Mesodermal cell (in vitro differentiated cells): ENCODE measurements at regions not wholly inside any gene's neighbourhood (a gene's known extent, or its start where the extent isn't known, plus 50 kb on each side); places are given as distances from the start of the nearest gene placed in this dataset.
A peak's percentile ranks its signal among the peaks of the same experiment; 100 is the strongest.

Experiments used
- H3K27ac ChIP-seq: 2 replicates; pipeline ENCODE4 v1.7.0; 2013; ENCODE audit warnings: mild to moderate bottlenecking, low read depth, low read length, moderate library complexity; ENCODE audit not compliant: severe bottlenecking
- H3K36me3 ChIP-seq: 2 replicates; pipeline ENCODE4 v1.7.1; 2013; ENCODE audit warnings: mild to moderate bottlenecking, low read length, moderate library complexity; ENCODE audit not compliant: control insufficient read depth, insufficient read depth
- H3K4me1 ChIP-seq: one replicate; pipeline ENCODE4 v1.7.1; 2013; ENCODE audit warnings: mild to moderate bottlenecking, low read length; ENCODE audit not compliant: insufficient read depth, control insufficient read depth, poor library complexity, severe bottlenecking
- H3K4me3 ChIP-seq: 2 replicates; pipeline ENCODE4 v1.7.0; 2013; ENCODE audit warnings: low read length, control low read depth, mild to moderate bottlenecking; ENCODE audit not compliant: insufficient read depth, poor library complexity, severe bottlenecking; ENCODE audit errors: extremely low read depth
- H3K9me3 ChIP-seq: 2 replicates; pipeline ENCODE4 v1.7.1; 2013; ENCODE audit warnings: mild to moderate bottlenecking, low read length, moderate library complexity; ENCODE audit not compliant: control insufficient read depth
- WGBS, 2 experiments: methylation state at CpG; one replicate each; pipeline ENCODE4 v1.1.5; 2013; ENCODE audit warnings: missing lambda C conversion rate in 2 of 2; ENCODE audit not compliant: insufficient coverage in 2 of 2; 5-methylcytosine and 5-hydroxymethylcytosine counted together

DNA sequence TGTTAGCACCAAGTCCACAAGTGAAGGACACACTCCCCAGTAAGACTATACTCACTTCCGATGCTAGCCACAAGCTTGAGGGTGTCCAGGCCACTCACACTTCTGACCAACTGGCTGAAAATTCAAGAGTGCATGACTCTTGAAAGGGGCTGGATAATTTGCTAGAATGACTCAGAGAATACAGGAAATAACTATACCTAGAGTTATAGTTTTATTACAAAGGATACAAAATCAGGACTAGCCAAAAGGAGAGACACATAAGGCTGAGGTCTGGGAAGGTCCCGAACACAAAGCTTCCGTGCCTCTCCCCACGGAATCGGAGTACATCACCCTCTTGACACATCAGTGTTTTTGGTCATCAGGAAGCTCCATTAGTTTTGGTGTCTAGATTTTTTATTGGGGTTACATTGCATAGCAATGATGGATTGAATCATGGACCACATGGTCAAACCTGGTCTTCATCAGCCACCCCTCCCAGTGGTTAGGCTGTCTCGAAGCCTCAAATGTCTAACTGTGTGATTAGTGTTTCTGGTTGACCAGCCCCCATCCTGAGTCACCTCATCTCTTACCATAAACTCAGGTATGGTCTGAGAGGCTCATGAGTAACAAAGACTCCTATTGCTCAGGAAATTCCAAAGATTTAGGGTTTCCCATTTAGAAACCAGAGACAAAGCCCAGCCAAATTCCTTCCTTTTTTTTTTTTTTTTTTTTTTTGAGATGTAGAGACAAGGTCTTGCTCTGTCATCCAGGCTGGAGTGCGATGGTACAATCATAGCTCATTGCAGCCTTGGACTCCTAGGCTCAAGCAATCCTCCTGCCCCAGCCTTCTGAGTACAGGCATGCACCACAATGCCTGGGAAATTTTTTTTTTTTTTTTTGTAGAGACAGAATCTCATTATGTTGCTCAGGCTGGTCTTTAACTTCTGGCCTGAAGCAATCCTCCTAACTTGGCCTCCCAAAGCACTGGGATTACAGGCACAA, 472.0 kb upstream of the TBX3 start:
- WGBS, 2 experiments, result 86 to 100% methylated on average over 4 to 5 of the region's 7 CpGs
- peak overlapping the region; percentile 24 for H3K27ac ChIP-seq

DNA sequence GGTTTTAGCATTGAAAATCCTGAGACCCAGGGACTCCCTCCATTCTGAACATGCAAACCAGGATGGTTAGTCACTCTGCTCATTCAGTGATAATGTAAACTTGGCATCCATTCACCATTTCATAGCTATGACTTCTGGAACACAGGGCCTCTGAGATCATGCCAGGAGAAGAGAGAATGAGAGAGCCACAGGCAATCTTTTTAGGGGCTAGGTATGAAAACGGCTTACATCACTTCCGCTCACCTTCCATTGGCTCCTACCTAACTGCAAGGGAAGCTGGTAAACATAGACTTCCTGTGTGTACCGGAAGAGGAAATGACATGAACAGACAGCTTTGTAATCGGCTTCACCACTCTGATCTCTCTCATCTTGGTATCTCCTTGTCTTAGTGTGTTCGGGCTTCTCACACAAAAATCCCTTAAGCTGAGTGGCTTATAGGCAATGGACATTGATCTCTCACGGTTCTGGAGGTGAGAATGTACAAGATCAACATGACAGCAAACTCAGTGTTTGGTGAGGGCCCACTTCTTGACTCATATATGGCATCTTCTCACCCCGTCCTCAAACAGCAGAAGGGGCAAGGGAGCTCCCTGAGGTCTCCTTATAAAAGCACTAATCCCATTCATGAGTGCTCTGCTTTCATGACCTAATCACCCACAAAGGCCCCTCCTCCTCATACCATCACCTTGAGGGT, 465.9 kb upstream of the TBX3 start:
- H3K9me3 ChIP-seq, result peaks cover 6% of the 10 kb centered on the region
- H3K4me1 ChIP-seq, result peaks cover 20% of the 10 kb centered on the region
- no peak overlapping the region for H3K4me3 ChIP-seq
- no peaks in the 10 kb centered on the region for H3K36me3 ChIP-seq
- no peak overlapping the region for H3K27ac ChIP-seq
- WGBS, 2 experiments, result 89 to 97% methylated on average over 3 to 5 of the region's 7 CpGs

More for the DNA sequence above, 472.0 kb upstream of the TBX3 start:
- H3K36me3 ChIP-seq, result no peaks in the 10 kb centered on the region
- no peak overlapping the region for H3K4me3 ChIP-seq
- peaks cover 13% of the 10 kb centered on the region for H3K4me1 ChIP-seq
- peaks cover 6% of the 10 kb centered on the region for H3K9me3 ChIP-seq

DNA sequence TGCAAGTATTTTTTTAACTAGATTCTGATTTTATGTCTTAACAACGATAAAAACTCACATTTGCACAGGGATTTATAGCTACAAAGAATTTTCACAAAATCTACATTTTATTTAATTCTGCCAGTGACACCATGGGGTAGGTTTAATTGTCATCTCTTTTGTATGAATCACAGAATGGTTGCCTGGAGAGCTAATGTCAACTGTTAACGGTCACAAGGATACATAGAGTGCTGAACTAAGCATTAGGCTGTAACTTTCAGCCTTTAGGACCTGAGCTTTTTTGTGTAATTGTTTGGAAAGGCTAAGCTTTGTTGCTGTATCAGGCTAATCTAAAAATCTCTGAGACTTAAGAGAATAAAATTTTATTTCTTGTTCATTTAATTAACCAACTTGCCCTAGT, 465.3 kb upstream of the TBX3 start:
- WGBS, 2 experiments, result 100% methylated on average over 1 of the region's 2 CpGs
- Histone ChIP-seq H3K36me3 (no peaks in the 10 kb centered on the region), H3K4me3 (no peak overlapping the region), H3K27ac (no peak overlapping the region), H3K9me3 (peaks cover 5% of the 10 kb centered on the region), H3K4me1 (peaks cover 20% of the 10 kb centered on the region)

DNA sequence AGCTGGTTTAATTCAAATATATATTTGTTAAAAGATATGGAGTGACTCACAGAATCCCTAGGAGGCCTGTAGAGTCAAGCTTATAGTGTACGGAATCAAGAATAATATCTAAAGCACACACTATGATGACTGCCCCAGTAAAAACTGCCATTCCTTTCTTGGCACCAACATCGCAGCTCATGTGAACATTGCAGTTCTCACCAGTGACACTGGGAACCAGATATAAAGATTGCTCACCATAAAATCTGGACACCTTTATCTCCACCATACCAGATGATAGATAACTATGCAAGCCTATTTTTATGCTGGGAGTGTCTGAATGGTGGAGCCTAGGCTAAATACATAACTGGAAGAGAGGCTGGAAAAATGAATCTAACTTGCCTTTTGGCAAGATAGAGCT, 463.9 kb upstream of the TBX3 start:
- no peak overlapping the region for H3K4me3 ChIP-seq
- H3K9me3 ChIP-seq, result peaks cover 5% of the 10 kb centered on the region
- H3K4me1 ChIP-seq, result peaks cover 17% of the 10 kb centered on the region
- H3K27ac ChIP-seq, result no peak overlapping the region
- H3K36me3 ChIP-seq, result no peaks in the 10 kb centered on the region
- 100% methylated on average over 1 of the region's 2 CpGs; no CpG with 5 or more reads in 1 of the 2 experiments for WGBS, 2 experiments

DNA sequence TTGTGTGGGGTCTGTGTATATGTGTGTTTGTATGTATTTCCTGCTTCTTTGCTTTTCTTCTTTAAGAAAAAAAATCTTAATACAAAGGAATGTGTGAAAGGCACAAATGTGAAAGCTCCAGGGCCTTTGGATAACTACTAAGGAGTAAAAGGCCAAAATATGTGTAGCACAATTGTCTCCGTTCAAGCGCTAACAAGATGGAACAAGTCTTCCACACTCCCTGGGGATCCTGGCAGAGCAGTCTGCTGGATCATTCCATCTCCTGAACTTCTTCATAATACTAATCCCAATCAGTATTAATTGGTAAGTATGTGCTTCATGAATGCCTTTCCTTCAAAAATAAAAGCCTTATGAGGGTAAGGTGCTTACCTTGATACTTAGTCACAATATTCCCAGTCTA, 462.5 kb upstream of the TBX3 start:
- Histone ChIP-seq H3K27ac (no peak overlapping the region), H3K9me3 (peaks cover 5% of the 10 kb centered on the region), H3K4me3 (no peak overlapping the region), H3K4me1 (peaks cover 17% of the 10 kb centered on the region), H3K36me3 (no peaks in the 10 kb centered on the region)
- WGBS, 2 experiments, result 92 to 100% methylated on average over 1 to 2 of the region's 2 CpGs

DNA sequence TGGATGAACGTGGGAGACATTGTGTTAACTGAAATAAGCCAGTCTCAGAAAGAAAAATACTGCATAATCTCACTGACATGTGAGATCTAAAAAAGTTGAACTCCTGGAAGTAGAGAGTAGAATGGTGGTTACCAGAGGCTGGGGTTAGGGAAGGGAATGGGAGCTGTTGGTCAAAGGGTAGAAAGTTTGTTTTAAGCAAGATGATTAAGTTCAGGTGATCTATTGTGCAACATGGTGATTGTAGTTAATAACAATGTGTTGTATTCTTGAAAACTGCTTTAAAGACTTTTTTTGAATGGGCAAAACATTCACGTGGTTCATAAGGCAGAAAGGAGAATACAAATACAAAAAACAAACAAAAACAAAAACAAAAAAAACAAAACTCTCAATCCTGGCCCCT, 460.4 kb upstream of the TBX3 start:
- H3K27ac ChIP-seq, result no peak overlapping the region
- H3K4me3 ChIP-seq, result no peak overlapping the region
- WGBS, 2 experiments, result 100% methylated on average over 1 of the region's 2 CpGs; no CpG with 5 or more reads in 1 of the 2 experiments
- no peaks in the 10 kb centered on the region for H3K36me3 ChIP-seq
- H3K4me1 ChIP-seq, result peaks cover 15% of the 10 kb centered on the region
- peaks cover 5% of the 10 kb centered on the region for H3K9me3 ChIP-seq

DNA sequence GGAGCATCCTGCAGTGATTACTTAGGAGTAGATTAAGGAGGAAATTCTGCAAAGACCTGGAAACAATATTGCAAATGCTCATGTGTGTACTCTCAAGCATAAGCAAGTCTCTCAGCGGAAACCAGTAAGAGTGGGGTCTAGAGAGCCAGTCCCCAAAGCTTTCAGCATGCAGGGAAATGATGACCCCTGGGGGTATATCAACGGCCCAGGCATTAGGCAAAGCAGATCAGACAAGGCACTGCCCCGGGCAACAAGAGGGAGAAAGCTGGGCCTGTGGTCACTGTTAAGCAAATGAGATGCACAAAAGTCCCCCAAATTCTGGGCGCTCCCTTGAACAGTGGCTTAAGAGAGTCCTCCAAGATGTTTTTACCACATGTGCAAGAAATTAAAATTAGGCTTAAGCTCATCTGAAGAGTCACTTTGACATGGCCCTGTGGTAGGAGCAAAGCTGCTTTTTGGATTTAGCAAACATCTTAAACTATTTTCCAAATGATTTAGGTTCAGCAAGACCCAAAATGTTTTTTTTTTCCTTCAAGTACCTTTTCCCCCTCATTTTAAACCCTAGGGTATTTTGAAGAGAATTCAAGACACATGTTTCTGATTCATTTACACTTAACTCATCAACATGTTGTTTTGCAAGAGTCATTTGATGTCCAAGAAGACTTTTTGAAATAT, 457.1 kb upstream of the TBX3 start:
- WGBS, 2 experiments, result 79 to 85% methylated on average over 4 of the region's 4 CpGs
- Histone ChIP-seq H3K4me3 (no peak overlapping the region), H3K36me3 (no peaks in the 10 kb centered on the region), H3K27ac (no peak overlapping the region), H3K4me1 (peaks cover 12% of the 10 kb centered on the region), H3K9me3 (no peaks in the 10 kb centered on the region)

DNA sequence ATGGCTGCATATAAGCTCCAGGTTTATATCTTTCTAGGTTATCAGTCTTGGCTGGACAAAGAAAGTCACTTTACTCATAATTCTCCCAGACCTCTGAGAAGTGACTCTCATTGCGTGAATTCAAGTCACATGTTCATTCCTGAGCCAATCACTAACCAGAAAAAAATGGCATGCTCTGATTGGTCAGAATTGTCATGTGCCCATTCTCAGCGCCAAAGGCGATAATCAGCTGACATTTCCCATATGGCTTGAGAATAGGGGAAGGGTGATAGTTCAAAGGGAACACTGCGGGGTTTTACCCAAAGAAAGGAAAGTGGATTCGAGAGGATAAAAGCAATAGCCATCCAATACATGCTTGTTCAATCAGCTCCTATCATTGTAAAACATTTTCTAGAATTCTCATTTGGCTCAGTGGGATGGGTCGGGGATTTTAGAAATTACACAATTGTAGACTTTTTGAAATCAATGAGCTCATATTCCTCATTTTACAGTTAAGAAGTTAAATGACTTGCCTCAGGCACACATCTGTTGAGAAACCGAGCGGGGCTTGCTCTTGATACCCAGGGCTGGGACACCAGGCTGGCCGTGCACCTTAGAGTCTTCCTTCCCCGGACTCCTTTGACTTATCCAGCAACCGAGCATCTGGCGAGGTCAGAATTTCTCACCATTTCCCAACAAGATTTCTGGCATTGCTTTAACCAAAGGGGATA, 454.0 kb upstream of the TBX3 start:
- Histone ChIP-seq H3K4me1 (peaks cover 6% of the 10 kb centered on the region), H3K4me3 (no peak overlapping the region), H3K36me3 (no peaks in the 10 kb centered on the region), H3K27ac (no peak overlapping the region), H3K9me3 (no peaks in the 10 kb centered on the region)
- 71 to 100% methylated on average over 5 to 7 of the region's 12 CpGs for WGBS, 2 experiments

DNA sequence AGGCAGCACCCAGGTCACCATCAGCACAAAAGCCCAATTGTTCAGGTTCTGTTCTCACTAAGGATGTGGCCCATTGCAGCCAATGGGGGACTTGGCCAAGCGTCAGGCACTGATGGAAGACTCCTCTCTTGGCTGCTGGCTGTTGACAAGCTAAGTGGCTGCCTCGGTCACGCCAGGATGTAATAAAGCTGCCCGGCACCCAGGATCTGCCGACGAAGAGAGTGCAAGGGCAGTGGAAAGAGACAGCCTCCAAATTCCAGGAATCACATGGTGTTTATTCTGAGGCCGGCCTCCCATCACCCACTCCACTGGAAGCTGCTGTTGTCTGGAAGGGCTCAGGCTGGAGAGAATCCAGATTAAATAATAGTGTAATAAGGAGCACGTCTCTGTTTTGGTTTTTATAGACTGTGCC, 451.8 kb upstream of the TBX3 start:
- 94 to 95% methylated on average over 5 to 6 of the region's 8 CpGs for WGBS, 2 experiments
- no peaks in the 10 kb centered on the region for H3K9me3 ChIP-seq
- no peaks in the 10 kb centered on the region for H3K36me3 ChIP-seq
- no peak overlapping the region for H3K27ac ChIP-seq
- H3K4me1 ChIP-seq, result peaks cover 6% of the 10 kb centered on the region
- no peak overlapping the region for H3K4me3 ChIP-seq

DNA sequence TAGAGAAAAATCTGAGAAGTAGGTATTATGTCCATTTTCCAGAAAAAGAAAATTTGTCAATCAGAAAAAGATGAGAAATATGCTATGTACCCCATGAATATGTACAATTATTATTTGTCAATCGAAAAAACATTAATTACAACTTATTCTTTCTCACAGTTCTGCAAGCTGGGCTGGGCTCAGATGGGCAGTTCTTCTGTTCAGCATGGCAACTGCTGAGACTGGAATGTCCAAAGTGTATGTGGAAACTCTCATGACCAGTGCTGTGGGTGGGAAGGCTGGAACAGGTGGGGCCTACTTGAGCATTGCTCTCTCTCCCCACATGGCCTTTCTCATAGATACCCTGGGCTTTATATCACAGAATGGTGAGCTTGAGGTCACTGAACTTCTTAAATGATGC, 450.3 kb upstream of the TBX3 start:
- WGBS, 2 experiments, result no CpG with 5 or more reads among the region's 1 CpG

More for the DNA sequence above, 450.3 kb upstream of the TBX3 start:
- no peaks in the 10 kb centered on the region for H3K36me3 ChIP-seq
- peaks cover 6% of the 10 kb centered on the region for H3K4me1 ChIP-seq
- H3K27ac ChIP-seq, result no peak overlapping the region
- no peak overlapping the region for H3K4me3 ChIP-seq
- no peaks in the 10 kb centered on the region for H3K9me3 ChIP-seq
